Coronary artery (tissue), 2 donors: ENCODE measurements at regions not wholly inside any gene's neighbourhood (a gene's known extent, or its start where the extent isn't known, plus 50 kb on each side); places are given as distances from the start of the nearest gene placed in this dataset.

Source experiments
- DNase-seq: peaks from one replicate; pipeline ENCODE4 v3.0.0-alpha.2; 2017; ENCODE audit warnings: low spot score
- H3K27ac ChIP-seq, 2 donors: fragments of 200-600 bp; sonication (generic); one replicate each; pipeline ENCODE4 v1.5.1; 2016 to 2019
- H3K4me3 ChIP-seq: fragments of 200-600 bp; sonication (generic); 2 replicates; pipeline ENCODE4 v1.5.1; 2016; ENCODE audit warnings: mild to moderate bottlenecking, moderate library complexity
- TF ChIP-seq, protein P1 (sequence below): fragments of 200-600 bp; sonication (generic); IDR thresholded peaks from one replicate; pipeline ENCODE4 v1.5.1; 2019; ENCODE audit warnings: antibody characterized with exemption

DNA sequence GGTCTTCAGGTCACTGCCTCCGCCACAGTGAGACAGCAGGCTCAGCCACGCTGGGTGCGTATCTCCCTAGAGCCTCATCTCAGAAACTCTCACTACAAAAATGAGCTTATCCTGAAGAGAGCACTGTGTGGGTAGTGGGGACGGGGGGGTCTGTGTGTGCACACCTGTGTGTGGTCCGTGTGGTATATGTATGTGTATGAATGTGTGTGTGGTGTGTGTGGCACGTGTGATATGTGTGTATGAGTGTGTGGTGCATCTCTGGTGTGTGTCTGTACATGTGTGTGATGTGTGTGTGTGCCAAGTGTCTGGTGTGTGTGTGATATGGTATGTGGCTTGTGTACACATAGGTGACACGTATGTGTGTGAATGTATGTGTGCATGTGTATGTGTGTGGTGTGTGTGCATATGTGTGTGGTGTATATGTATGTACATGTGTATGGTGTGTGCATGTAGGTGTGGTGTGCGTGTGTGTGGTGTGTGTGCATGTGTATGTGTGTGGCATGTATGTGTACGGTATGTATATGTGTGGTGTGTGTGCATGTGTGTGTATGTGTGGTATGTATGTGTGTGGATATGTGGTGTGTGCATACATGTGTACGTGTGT, 332.2 kb downstream of the EIPR1 start:
- no peak overlapping the region for H3K27ac ChIP-seq
- TF ChIP-seq, protein P1, sequence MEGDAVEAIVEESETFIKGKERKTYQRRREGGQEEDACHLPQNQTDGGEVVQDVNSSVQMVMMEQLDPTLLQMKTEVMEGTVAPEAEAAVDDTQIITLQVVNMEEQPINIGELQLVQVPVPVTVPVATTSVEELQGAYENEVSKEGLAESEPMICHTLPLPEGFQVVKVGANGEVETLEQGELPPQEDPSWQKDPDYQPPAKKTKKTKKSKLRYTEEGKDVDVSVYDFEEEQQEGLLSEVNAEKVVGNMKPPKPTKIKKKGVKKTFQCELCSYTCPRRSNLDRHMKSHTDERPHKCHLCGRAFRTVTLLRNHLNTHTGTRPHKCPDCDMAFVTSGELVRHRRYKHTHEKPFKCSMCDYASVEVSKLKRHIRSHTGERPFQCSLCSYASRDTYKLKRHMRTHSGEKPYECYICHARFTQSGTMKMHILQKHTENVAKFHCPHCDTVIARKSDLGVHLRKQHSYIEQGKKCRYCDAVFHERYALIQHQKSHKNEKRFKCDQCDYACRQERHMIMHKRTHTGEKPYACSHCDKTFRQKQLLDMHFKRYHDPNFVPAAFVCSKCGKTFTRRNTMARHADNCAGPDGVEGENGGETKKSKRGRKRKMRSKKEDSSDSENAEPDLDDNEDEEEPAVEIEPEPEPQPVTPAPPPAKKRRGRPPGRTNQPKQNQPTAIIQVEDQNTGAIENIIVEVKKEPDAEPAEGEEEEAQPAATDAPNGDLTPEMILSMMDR: no peak
- no peak overlapping the region for H3K4me3 ChIP-seq
- DNase-seq: no peak

DNA sequence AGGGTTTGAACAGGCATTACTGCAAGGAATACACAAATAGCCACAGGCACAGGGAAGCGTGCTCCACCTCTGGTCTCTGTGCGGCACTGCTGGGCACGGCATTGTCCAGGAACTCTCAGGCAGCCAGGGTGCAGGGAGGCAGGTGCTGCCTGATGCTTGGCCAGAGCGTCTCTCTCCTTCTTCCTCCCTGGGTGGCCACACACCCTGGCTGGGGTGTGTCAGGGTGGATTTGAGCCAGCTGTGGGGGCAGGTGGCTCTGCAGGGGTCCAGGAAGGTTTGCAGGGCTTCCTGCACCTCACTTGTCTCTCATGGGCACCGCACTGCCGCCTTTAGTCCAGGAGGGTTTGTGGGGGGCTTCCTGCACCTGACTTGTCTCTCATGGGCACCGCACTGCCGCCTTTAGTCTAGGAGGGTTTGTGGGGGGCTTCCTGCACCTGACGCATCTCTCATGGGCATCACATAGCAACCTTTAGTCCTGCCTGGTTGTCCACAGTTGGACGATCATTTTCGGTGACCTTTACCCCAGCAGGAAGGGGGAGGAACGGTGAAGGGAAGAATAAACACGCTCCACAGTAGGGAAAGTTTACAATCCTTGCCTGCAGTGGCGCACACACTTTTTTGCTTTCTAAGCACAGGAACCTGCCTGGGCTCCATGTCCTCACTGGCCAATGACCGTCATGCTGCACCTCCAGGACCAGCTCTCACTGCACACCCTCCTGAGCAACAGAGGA, 332.9 kb downstream of the EIPR1 start:
- TF ChIP-seq, protein P1: no peak
- Histone ChIP-seq H3K4me3 (no peak overlapping the region), H3K27ac (no peak overlapping the region)
- no peak for DNase-seq

DNA sequence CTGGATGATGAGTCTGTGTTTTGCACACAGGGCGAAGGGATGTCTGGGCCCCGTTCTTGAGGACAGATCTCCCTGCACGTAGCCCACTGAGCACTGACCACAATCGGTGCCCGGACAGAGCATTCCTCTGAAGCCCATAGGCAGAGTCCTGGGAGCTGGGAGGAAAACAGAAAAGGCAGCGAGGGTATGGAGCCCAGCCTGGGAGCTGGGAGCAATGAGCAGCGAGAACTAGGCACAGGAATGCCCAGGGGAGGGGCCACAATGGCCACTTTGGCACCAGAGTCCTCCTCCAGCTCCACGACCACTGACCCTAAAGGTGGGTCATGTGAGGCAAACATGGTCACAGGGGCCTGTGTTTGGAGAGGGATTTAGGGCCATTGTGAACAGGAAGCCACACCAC, 333.9 kb downstream of the EIPR1 start:
- TF ChIP-seq, protein P1: no peak
- no peak overlapping the region for H3K27ac ChIP-seq
- no peak for DNase-seq
- no peak overlapping the region for H3K4me3 ChIP-seq

DNA sequence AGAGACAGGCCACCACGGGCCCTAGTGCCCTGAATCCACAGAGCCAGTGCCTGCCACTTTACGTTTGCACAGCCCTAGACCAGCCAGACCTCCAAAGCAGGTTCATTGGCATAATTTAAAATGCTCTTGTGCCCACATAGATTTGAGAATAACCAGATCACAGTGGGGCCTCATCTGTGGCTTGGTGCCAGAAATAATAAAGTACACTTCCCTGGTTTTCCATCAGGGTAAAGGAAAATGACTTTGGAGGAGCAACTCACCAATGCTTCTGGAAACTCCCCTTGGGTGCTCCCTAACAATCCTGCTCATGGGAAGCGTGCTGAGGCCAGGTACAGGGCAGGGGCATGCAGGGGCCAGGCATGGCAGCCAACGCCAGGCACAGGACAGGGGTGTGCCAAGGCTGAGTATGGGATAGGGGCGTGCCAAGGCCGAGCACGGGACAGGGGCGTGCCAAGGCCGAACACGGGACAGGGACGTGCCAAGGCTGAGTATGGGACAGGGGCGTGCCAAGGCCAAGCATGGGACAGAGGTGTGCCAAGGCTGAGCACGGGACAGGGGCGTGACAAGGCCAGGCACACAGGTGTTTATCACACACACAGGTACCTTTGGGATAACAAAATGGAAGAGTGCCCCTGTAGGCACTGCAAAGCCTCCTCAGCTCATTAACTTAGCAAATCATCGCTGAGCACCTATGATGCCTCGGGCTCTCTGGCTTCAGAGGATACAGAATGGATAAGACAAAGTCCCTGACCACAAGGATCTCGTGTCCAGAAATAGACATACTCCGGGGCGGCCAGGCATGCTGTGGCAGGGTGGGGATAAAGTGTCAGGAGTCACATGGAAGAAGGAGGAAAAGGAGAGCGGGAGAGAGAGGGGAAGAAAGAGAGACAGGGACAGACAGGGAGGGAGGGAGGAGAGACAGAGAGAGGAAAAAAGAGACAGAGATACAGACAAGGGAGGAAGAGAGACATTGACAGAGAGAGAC, 334.7 kb downstream of the EIPR1 start:
- Histone ChIP-seq H3K27ac (no peak overlapping the region), H3K4me3 (no peak overlapping the region)
- TF ChIP-seq, protein P1: no peak
- DNase-seq: no peak

DNA sequence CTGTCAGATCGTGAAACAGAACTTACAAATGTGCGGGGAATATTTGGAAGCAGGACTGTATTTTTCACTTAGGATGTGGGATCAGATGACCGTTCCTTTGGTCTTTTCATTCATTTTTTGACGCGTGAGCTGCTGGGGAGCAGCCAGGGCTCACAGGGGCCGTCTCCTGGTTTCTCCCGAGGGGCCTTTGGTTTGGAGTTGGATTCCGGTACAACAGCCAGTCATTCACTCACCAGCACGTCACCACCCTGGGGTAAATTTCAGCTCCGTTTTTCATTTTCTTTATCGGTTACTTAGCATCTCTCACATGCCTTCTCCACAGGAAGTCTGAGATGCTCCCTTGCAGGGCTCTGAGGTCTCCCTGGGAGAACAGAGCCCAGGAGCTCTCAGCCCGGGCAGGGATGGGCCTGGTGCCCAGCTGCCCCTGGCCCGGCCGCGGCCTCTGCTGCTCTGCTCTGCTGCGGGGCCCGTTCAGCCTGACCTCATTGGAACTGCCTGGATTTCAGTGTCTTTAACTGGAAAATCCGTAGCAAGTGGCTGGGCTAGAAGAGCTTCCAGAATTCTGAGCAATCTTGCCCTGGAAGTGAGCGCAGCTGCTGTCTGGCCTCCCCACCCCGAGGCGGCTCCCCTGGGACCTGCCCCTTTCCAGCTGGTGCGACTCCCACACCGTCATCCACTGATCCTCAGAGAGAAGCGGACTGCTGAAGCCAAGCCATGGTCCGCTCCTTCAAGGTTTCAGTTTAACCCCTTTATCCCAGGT, 335.6 kb downstream of the EIPR1 start:
- DNase-seq: no peak

DNA sequence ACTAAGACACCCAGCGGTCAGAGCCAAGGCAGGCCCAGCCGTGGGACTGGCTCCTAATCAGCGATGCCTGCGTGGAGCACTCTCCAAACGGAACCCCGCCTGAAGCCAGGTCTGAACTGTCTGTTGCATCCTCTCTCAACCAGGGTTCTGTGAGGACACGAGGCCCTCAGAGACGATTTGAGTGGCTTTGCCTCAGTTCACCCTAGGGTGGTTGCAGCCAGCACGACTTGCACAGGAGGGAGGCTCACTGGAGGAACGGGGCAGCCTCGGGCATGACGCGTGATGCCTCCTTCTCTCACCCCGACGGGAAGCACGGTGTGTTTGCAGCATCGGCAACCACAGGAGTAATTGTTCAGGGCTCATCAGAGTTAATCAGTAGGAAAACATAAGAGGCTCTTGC, 336.4 kb downstream of the EIPR1 start:
- DNase-seq: peak; percentile 61
- TF ChIP-seq, protein P1: no peak
- Histone ChIP-seq H3K4me3 (no peak overlapping the region), H3K27ac (no peak overlapping the region)

More for the DNA sequence above, 335.6 kb downstream of the EIPR1 start:
- no peak overlapping the region for H3K4me3 ChIP-seq
- TF ChIP-seq, protein P1: no peak
- no peak overlapping the region for H3K27ac ChIP-seq
